Liver (tissue), 3 donors: ENCODE measurements at regions not wholly inside any gene's neighbourhood (a gene's known extent, or its start where the extent isn't known, plus 50 kb on each side); places are given as distances from the start of the nearest gene placed in this dataset.

ENCODE experiments used
- CTCF ChIP-seq: fragments of 150-350 bp; IDR thresholded peaks from 2 replicates; pipeline ENCODE4 v1.5.1; 2017; ENCODE audit warnings: improper control_type of control experiment, low read depth, low read length; ENCODE audit not compliant: missing input control
- JUND ChIP-seq, 2 donors: IDR thresholded peaks; 2 replicates each; pipeline ENCODE4 v1.6.1; 2016; ENCODE audit warnings: antibody characterized with exemption in 2 of 2
- REST ChIP-seq: IDR thresholded peaks from 2 replicates; pipeline ENCODE4 v1.6.1; 2016; ENCODE audit warnings: antibody characterized with exemption, mild to moderate bottlenecking
- SP1 ChIP-seq: IDR thresholded peaks from 2 replicates; pipeline ENCODE4 v1.6.1; 2018; ENCODE audit warnings: antibody characterized with exemption, mild to moderate bottlenecking
- TAF1 ChIP-seq: conservative IDR thresholded peaks from 2 replicates; pipeline ENCODE4 v1.6.1; 2016; ENCODE audit warnings: antibody characterized with exemption, mild to moderate bottlenecking
- donor health status: healthy.
- donor health status: healthy.

GRCh38 chr9:89952401-89952800, 347.6 kb downstream of the GADD45G start:
- TF ChIP-seq REST = no peak
- TF ChIP-seq CTCF = no peak
- no peak for TF ChIP-seq SP1
- no peak for TF ChIP-seq TAF1
- no peak for TF ChIP-seq JUND (IDR thresholded peaks at IDR 0.05)
